Fibroblast of villous mesenchyme (primary cell): ENCODE measurements at regions not wholly inside any gene's neighbourhood (a gene's known extent, or its start where the extent isn't known, plus 50 kb on each side); places are given as distances from the start of the nearest gene placed in this dataset.

ENCODE experiments used
- DNase-seq: peaks from one replicate; pipeline ENCODE4 v3.0.0-alpha.2; 2010; ENCODE audit warnings: low read depth
- H3K4me3 ChIP-seq: 2 replicates; pipeline ENCODE4 v1.5.1; 2011; ENCODE audit warnings: low read depth, mild to moderate bottlenecking, low read length
- TF ChIP-seq, protein P1 (sequence below): IDR thresholded peaks from 2 replicates; pipeline ENCODE4 v1.5.1; 2012; ENCODE audit warnings: low read depth, mild to moderate bottlenecking, low read length; ENCODE audit not compliant: insufficient read depth

- TF ChIP-seq, protein P1, sequence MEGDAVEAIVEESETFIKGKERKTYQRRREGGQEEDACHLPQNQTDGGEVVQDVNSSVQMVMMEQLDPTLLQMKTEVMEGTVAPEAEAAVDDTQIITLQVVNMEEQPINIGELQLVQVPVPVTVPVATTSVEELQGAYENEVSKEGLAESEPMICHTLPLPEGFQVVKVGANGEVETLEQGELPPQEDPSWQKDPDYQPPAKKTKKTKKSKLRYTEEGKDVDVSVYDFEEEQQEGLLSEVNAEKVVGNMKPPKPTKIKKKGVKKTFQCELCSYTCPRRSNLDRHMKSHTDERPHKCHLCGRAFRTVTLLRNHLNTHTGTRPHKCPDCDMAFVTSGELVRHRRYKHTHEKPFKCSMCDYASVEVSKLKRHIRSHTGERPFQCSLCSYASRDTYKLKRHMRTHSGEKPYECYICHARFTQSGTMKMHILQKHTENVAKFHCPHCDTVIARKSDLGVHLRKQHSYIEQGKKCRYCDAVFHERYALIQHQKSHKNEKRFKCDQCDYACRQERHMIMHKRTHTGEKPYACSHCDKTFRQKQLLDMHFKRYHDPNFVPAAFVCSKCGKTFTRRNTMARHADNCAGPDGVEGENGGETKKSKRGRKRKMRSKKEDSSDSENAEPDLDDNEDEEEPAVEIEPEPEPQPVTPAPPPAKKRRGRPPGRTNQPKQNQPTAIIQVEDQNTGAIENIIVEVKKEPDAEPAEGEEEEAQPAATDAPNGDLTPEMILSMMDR = no peak
- DNase-seq = no peak
Measured at GRCh38 chr3:84905556-84905920, 53.3 kb upstream of the CADM2 start.

DNA sequence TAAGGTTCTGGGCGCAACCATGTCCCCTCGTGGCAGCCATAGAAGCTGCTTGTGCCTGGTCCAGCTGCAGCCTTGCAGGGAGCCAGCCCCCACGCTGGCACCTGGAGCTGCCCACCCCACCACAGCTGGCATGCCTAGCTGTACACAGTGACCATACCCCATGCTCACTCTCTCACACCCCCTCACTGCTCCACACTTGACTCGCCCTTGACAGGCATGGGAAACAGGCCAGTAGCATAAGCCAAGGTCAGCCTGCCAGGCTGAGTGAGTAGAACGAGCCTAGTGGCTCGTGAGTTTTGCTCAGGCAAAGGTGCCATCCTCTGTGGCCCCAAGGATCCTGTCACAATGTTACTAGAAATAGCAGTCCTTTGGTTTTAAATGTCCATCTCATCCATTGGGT is 52.7 kb upstream of the CADM2 start:
- TF ChIP-seq, protein P1 = no peak

More at GRCh38 chr3:84905556-84905920, 53.3 kb upstream of the CADM2 start:
- no peak overlapping the region for H3K4me3 ChIP-seq

More for the DNA sequence above, 52.7 kb upstream of the CADM2 start:
- no peak overlapping the region for H3K4me3 ChIP-seq
- no peak for DNase-seq
